ENCODE measurements at regions not wholly inside any gene's neighbourhood (a gene's known extent, or its start where the extent isn't known, plus 50 kb on each side); places are given as distances from the start of the nearest gene placed in this dataset.

DNA sequence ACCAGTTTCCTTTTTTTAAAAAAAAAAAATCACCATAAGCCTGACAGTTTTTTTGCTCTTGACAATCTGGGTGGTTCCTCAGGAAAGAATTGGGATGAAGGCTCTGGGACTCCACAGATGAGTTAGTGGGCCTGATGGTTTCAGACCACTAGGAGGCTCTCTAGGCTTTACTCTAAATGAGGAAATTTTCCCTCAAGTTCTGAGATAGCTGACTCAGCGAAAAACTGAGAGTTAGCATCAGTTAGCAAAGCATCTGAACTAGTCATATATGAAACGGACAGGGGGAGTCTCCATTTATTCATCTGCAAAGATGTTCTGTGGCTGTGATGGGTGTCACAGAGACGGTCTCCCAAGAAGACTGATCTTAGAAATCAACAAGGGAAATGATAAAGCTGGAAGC, 314.3 kb upstream of the OR4E1 start:
- TF ChIP-seq RAD21 (IDR thresholded peaks at IDR 0.05; ENCODE audit: low read depth) (0 out of 2 replicates have a peak, but pooled peaks have one; percentile 18), CREB1 (IDR thresholded peaks at IDR 0.05; ENCODE audit: low read depth) (no peak), NFIC (IDR thresholded peaks at IDR 0.05) (no peak), EGR1 (IDR thresholded peaks at IDR 0.05) (no peak)
- TF ChIP-seq, protein P1, sequence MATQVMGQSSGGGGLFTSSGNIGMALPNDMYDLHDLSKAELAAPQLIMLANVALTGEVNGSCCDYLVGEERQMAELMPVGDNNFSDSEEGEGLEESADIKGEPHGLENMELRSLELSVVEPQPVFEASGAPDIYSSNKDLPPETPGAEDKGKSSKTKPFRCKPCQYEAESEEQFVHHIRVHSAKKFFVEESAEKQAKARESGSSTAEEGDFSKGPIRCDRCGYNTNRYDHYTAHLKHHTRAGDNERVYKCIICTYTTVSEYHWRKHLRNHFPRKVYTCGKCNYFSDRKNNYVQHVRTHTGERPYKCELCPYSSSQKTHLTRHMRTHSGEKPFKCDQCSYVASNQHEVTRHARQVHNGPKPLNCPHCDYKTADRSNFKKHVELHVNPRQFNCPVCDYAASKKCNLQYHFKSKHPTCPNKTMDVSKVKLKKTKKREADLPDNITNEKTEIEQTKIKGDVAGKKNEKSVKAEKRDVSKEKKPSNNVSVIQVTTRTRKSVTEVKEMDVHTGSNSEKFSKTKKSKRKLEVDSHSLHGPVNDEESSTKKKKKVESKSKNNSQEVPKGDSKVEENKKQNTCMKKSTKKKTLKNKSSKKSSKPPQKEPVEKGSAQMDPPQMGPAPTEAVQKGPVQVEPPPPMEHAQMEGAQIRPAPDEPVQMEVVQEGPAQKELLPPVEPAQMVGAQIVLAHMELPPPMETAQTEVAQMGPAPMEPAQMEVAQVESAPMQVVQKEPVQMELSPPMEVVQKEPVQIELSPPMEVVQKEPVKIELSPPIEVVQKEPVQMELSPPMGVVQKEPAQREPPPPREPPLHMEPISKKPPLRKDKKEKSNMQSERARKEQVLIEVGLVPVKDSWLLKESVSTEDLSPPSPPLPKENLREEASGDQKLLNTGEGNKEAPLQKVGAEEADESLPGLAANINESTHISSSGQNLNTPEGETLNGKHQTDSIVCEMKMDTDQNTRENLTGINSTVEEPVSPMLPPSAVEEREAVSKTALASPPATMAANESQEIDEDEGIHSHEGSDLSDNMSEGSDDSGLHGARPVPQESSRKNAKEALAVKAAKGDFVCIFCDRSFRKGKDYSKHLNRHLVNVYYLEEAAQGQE (IDR thresholded peaks at IDR 0.05; ENCODE audit: low read depth) = no peak
- TF ChIP-seq, protein P2, sequence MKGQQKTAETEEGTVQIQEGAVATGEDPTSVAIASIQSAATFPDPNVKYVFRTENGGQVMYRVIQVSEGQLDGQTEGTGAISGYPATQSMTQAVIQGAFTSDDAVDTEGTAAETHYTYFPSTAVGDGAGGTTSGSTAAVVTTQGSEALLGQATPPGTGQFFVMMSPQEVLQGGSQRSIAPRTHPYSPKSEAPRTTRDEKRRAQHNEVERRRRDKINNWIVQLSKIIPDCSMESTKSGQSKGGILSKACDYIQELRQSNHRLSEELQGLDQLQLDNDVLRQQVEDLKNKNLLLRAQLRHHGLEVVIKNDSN (IDR thresholded peaks at IDR 0.05) = no peak

DNA sequence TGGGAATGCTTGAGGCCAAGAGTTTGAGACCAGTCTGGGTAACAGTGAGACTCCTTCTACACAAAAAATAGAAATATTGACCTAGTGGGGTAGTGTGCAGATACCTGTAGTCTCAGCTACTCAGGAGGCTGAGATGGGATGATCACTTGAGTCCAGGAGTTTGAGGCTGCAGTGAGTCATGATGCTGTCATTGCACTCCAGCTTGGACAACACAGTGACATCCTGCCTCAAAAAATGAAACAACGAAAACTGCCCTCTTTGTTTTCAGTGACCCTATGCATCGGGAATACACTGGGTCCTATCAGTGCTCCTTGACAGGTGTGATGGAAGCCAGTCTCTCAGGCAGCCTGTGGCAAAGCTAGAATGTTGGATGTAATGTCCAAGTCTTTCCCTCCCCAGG, 311.5 kb upstream of the OR4E1 start:
- TF ChIP-seq NFIC (IDR thresholded peaks at IDR 0.05) = no peak

DNA sequence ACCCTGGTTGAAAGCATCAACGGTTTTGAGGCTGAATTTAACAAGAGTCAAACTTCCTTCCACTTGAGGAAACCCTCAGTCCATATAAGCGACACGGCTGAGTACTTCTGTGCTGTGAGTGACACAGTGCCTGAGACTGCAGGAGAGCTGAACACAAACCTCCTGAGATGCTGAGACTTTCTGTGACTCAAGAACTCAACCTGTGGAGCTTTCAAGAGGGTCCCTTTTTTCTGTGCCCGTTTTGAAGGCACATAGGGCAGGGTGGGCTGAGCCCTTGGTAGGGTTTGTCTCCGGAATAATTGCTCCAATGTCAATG, 305.3 kb upstream of the OR4E1 start:
- no peak for TF ChIP-seq CEBPB (IDR thresholded peaks at IDR 0.05)
- no peak for TF ChIP-seq FOXM1 (IDR thresholded peaks at IDR 0.05; ENCODE audit: borderline replicate concordance, low read depth)
- no peak for TF ChIP-seq CREB1 (IDR thresholded peaks at IDR 0.05; ENCODE audit: low read depth)
- TF ChIP-seq YY1 (IDR thresholded peaks at IDR 0.05; ENCODE audit: low read depth) = no peak
- no peak for TF ChIP-seq TEAD4 (IDR thresholded peaks at IDR 0.05)
- TF ChIP-seq, protein P3, sequence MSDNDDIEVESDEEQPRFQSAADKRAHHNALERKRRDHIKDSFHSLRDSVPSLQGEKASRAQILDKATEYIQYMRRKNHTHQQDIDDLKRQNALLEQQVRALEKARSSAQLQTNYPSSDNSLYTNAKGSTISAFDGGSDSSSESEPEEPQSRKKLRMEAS (IDR thresholded peaks at IDR 0.05) = no peak
- no peak for TF ChIP-seq TAF1 (IDR thresholded peaks at IDR 0.05; ENCODE audit: low read depth)
- TF ChIP-seq EP300 (IDR thresholded peaks at IDR 0.05; ENCODE audit: borderline replicate concordance) = no peak
- TF ChIP-seq, protein P2 (IDR thresholded peaks at IDR 0.05) = no peak
- no peak for TF ChIP-seq EGR1 (IDR thresholded peaks at IDR 0.05)
- no peak for TF ChIP-seq TCF12 (IDR thresholded peaks at IDR 0.05; ENCODE audit: low read depth)
- no peak for TF ChIP-seq NFIC (IDR thresholded peaks at IDR 0.05)
- TF ChIP-seq RAD21 (IDR thresholded peaks at IDR 0.05; ENCODE audit: low read depth) = no peak
- TF ChIP-seq ZBTB7A (IDR thresholded peaks at IDR 0.05; ENCODE audit: low read depth) = no peak
- TF ChIP-seq, protein P1 (IDR thresholded peaks at IDR 0.05; ENCODE audit: low read depth) = no peak

DNA sequence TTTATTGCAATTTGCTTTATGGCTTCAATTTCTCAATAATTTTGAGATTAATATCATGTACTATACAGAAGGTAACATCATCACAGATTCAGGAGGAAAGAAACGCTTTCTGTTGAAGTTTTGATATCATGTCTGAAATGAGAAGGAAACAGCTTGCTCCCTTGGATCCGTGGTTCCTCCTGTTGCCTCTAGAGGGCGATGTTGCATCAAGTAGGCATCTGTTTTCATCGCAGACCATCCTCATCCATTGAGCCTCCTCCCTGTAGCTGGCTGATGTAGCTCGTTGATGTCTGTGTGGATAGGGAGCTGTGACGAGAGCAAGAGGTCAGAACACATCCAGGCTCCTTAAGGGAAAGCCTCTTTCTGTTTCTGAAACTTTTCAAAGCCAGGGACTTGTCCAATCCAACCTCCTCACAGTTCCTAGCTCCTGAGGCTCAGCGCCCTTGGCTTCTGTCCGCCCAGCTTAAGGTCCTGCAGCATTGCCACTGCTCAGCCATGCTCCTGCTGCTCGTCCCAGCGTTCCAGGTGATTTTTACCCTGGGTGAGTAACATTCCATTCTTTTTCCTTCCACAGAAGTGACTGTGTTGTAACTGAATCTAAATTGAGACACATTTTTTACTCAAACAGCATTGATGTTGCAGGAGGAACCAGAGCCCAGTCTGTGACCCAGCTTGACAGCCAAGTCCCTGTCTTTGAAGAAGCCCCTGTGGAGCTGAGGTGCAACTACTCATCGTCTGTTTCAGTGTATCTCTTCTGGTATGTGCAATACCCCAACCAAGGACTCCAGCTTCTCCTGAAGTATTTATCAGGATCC, 304.8 kb upstream of the OR4E1 start:
- TF ChIP-seq ZBTB7A (IDR thresholded peaks at IDR 0.05; ENCODE audit: low read depth) (no peak), RAD21 (IDR thresholded peaks at IDR 0.05; ENCODE audit: low read depth) (peak; percentile 47)

DNA sequence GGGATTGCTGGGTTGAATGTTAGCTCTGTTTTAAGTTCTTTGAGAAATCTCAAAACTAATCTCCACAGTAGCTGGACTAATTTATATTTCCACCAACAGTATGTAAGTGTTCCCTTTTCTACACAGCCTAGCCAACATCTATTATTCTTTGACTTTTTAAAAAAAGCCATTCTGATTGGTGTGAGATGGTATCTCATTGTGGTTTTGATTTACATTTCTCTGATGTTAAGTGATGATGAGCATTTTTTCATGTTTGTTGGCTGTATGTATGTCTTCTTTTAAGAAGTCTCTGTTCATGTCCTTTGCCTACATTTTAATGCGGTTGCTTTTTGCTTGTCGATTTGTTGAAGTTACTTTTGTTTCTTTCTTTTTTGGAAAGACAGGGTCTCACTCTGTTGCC, 301.1 kb upstream of the OR4E1 start:
- TF ChIP-seq RAD21 (IDR thresholded peaks at IDR 0.05; ENCODE audit: low read depth) = no peak
- no peak for TF ChIP-seq EP300 (IDR thresholded peaks at IDR 0.05; ENCODE audit: borderline replicate concordance)

DNA sequence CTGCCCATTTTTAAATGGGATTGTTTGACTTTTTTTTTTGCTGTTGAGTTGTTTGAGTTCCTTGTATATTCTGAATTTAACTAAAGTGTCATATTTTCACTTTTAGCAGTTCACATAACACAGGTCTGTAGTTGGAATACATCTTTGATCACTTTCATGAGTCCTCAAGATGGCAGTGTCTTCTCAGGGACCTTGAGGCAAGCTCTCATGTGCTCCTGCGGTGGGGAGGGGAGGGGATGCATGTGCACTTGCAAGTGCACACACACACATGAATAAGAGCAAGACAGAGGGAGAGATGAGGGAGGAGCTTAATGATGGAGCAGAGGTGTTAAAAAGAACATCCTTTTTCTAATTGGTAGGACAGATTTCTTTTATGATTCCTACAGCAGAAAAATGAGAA, 291.4 kb upstream of the OR4E1 start:
- TF ChIP-seq, protein P1 (IDR thresholded peaks at IDR 0.05; ENCODE audit: low read depth) = no peak
- TF ChIP-seq NFIC (IDR thresholded peaks at IDR 0.05) (no peak), TAF1 (IDR thresholded peaks at IDR 0.05; ENCODE audit: low read depth) (no peak), CEBPB (IDR thresholded peaks at IDR 0.05) (no peak), ZBTB7A (IDR thresholded peaks at IDR 0.05; ENCODE audit: low read depth) (no peak), EGR1 (IDR thresholded peaks at IDR 0.05) (no peak), RAD21 (IDR thresholded peaks at IDR 0.05; ENCODE audit: low read depth) (no peak), TEAD4 (IDR thresholded peaks at IDR 0.05) (no peak), FOXM1 (IDR thresholded peaks at IDR 0.05; ENCODE audit: borderline replicate concordance, low read depth) (no peak)
- TF ChIP-seq, protein P2 (IDR thresholded peaks at IDR 0.05) = no peak
- TF ChIP-seq, protein P3 (IDR thresholded peaks at IDR 0.05) = no peak
